SK-N-SH (cell line): ENCODE measurements at regions not wholly inside any gene's neighbourhood (a gene's known extent, or its start where the extent isn't known, plus 50 kb on each side); places are given as distances from the start of the nearest gene placed in this dataset.

Experiments used
- GATA2 ChIP-seq: sonication (generic); formaldehyde crosslinking; IDR thresholded peaks from 2 replicates; pipeline ENCODE4 v1.5.0; 2020; ENCODE audit warnings: mild to moderate bottlenecking, missing genetic modification reagents
- TF ChIP-seq, protein P1 (sequence below): IDR thresholded peaks from 2 replicates; pipeline ENCODE4 v1.4.0; 2012; ENCODE audit warnings: low read depth

DNA sequence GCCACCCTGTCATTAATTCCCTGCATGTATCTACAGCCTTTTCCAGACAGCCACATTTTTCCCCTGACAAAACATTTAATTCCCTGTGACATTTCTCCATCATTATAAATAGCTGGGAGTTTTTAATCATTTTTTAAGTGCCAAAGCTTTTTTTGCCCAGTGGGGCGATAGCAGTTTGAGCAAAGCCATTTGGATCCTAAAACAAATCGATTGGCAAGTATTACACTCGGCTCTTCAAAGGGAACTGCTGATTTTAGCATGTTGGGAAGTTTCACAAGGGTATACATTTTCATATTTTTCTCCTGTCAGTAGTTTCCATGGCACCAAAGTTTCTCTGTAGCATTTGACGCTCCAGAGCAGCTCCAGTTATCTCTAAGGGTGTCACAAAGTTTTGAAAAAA is 210.8 kb downstream of the HIPK3 start:
- TF ChIP-seq GATA2 (CRISPR knock-in tag) = no peak
- TF ChIP-seq, protein P1, sequence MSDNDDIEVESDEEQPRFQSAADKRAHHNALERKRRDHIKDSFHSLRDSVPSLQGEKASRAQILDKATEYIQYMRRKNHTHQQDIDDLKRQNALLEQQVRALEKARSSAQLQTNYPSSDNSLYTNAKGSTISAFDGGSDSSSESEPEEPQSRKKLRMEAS = no peak
